COLO829 (cell line): ENCODE measurements at regions not wholly inside any gene's neighbourhood (a gene's known extent, or its start where the extent isn't known, plus 50 kb on each side); places are given as distances from the start of the nearest gene placed in this dataset.
"Not testable (repeated sequence)": the region's sequence is repeated elsewhere in the genome, so short reads cannot be mapped to it uniquely, and the experiment has no call there.

ENCODE experiments used
- DNase-seq: peaks from one replicate; pipeline ENCODE4 v3.0.0; 2012; ENCODE audit warnings: low spot score

DNA sequence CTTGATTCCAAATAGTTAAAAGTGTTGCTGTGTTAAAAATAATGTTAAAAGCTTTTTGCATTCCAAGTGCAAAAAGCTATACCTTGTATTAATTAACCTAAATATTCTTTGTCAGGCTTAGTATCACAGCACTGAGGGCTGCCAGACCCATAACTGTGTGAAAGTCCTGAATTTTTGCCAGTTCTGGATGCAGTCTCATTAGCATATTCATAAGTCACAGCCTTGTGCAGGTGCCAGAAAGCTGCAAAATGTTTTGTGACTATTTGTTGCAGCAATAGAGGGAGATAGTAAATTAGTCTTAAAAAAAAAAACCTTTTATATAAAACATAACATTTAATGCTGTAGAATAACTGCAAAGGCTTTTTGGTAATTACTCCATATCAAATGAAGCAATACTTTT lies 56.6 kb downstream of the SLITRK1 start:
- DNase-seq: no peak

DNA sequence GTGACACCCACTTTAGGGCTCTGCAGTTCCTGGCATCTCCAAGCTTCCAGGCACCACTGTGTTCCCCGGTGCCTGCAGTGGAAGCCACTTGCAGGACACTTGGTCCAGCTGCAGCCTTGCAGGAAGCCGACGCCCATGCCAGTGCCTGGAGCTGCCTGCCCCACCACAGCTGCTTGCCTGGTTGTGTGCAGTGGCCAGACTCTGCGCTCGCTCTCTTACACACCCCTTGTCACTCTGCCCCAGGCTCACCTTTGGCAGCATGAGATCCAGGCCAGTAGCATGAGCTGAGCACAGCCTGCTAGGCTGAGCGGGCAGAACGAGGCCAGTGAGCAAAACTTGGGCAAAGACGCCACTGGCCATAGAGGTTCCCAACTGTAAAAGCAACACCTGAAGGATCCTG lies 57.7 kb downstream of the SLITRK1 start:
- DNase-seq: no peak

GRCh38 chr13:83824120-83824519 lies 58.2 kb downstream of the SLITRK1 start:
- DNase-seq: no peak

DNA sequence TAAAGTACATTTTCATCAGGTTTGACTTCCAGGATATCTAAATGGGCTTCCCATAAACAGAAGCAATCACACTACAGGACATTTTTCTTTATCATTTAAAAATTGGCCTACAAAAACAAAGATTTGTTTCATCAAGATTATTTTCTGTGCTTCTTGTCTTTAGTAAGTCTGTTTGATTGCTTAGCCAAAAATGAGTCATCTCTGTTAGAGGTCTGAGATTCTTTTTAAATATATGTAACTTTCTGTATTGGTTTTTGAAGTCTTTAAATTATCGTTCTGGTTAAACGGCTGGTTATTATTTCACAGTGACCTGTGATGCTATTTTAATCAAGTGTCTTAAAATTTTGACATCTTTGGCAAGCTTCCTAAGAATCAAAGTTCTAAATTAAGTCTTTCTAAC lies 62.7 kb downstream of the SLITRK1 start:
- DNase-seq: peak; percentile 1

GRCh38 chr13:83819156-83819555 lies 63.1 kb downstream of the SLITRK1 start:
- peak; percentile 51 for DNase-seq

DNA sequence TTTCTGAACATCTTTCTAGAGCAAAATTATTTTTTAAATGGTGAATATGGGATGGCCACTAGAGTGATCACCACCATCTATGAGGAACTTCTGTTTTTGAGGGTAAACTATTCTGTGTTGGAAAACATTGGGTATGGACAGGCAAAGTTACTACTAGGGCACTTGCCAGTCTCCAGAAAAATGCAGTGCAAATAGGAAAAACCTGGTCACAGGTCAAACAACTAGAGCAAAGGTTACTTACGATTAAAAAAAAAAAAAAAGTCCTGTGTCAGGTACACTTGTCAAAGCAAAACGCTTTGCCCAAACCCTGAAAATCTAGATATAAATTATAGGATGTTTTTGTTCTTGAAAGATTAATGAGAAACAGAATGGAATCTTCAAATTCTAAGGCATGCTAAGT lies 66.2 kb downstream of the SLITRK1 start:
- DNase-seq: no peak

DNA sequence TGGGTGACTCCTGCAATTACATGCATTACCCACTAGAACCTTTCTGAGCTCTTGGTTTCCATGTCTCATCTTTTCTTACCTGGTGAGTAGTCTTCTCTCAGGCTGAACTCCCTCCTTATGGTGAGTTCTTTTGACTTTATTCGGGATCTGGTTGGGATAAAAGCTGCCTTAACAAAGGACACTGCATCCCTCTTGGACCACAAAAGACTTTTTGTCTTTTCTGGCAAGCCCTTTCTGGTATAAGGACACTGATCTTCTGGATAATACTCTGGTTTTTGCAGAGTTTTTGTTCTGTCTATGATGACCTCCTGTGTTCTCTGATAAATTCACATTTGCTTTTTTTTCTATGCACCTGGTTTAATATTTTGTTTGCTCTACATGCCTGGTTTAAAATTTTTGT lies 66.7 kb downstream of the SLITRK1 start:
- no peak for DNase-seq

- DNase-seq: peak; percentile 35
Observed at GRCh38 chr13:83810136-83810535, 72.1 kb downstream of the SLITRK1 start.

DNA sequence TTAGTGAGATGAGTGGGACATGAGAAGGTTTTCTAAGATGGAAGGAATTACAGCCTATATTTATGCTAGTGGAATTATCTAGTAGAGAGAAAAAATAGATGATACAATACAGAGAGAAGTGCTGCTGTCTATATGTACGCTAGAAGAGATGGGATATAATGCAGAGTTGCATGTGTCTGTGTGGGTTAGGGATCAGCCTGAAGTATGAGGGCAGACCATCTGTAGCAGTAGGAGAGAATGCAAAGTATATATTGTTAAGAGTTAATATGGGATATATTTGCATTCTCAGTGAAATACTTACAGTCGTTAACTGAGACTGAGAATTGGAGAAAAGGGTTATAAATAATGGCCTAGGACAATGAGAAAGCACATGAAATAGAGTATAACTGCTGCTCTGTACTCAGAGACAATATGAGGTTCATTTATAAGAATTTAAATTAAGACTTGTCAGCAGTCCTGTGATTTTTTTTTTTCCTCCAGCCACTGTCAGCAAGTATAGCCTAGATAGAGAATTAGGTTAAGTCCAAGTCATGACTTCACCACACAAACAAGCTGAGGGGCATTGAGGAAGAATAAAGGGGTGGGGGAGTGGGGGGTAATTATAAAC lies 77.8 kb downstream of the SLITRK1 start:
- DNase-seq: no peak

DNA sequence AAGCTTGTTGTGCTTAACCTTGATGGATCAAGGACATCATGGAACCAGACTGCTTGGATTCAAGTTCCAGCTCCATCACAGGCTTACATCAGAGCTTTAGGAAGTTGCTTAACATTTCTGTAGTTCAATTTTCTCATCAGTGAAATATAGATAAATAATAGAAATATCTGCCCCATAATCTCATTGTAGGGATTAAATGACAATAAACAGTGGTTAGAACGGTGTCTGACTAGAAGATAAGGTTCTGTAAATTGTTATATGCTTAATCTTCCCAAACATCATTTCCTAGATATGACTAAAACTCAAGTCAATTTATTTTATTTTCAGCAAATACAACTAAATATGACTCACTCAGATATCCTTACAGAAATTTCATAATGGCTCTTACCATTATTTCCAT lies 83.5 kb downstream of the SLITRK1 start:
- DNase-seq: no peak

- no peak for DNase-seq
Observed at GRCh38 chr13:83796364-83796763, 85.9 kb downstream of the SLITRK1 start.

GRCh38 chr13:83794583-83794982 lies 87.7 kb downstream of the SLITRK1 start:
- no peak for DNase-seq

- DNase-seq: peak; percentile 26
Observed at GRCh38 chr13:83780227-83780626, 102.0 kb downstream of the SLITRK1 start.

DNA sequence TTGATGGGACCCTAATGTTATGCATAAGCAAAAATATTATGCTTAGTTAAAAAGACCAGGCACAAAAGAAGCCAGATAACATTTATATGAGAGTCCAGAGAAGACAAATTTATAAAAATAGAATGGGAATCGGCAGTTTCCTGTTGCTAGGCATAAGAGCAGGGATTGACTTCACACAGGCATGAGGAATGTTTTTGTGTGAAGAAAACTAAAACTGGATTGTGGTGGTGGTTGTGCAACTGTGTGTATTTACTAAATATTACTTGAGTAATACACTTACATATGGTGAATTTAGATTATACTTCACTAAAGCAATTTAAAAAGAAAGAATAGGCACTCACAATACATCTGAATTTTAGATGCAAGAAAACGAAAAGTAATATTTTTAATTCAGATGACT lies 108.3 kb downstream of the SLITRK1 start:
- DNase-seq: no peak

GRCh38 chr13:83765796-83766195 lies 116.5 kb downstream of the SLITRK1 start:
- DNase-seq: peak; percentile 85

- DNase-seq: no peak
Observed at GRCh38 chr13:83761631-83762030, 120.6 kb downstream of the SLITRK1 start.

DNA sequence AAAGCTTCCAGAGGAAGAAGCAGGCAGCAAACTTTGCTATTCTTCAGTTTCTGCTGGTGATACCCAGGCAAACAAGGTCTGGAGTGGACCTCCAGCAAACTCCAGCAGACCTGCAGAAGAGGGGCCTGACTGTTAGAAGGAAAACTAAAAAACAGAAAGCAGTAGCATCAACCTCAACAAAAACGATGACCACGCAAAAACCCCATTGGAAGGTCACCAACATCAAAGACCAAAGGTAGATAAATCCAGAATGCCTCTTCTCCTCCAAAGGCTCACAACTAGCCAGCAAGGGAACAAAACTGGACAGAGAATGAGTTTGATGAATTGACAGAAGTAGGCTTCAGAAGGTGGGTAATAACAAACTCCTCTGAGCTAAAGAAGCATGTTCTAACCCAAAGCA lies 127.1 kb downstream of the SLITRK1 start:
- DNase-seq: not testable (repeated sequence)

- no peak for DNase-seq
Observed at GRCh38 chr13:83753912-83754624, 128.2 kb downstream of the SLITRK1 start.

DNA sequence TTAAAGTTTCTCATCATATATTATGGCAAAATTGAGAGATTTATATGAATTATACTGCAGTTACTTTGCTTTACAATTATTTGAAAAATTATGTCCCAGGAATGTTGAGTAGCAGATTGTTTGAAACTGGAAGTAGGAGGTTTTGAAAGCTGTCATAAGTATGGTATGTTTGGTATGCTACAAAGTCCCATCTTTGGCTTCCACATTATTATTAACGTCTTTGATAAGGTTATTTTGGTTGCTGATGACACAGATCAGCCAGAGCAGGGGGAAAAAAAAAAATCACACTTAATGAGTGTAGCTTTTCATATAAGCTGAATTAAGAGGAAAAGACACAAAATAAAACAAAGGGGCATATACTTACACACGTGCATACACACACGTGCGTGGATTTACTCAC lies 130.1 kb downstream of the SLITRK1 start:
- peak; percentile 36 for DNase-seq

GRCh38 chr13:83740622-83741021 lies 141.7 kb downstream of the SLITRK1 start:
- no peak for DNase-seq

- no peak for DNase-seq
Observed at GRCh38 chr13:83738407-83738806, 143.9 kb downstream of the SLITRK1 start.

DNA sequence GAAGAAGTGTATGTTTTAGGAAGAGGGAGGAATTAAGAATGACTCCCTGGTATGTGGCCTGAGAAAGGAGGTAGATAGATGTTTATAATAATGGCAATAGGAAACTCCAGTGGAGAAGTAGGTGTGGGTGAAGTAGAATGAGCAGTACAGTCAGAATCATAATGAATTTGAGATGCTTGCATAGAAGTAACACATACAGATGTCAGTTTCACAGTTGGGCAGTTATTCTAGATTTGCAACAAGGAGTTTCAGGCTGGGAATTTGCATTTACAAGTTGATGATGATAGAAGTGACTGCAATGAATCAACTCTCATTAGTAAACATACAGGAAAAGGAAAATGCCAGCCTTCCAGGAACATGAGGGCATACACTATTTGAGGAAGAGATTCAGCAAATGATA lies 149.0 kb downstream of the SLITRK1 start:
- no peak for DNase-seq

GRCh38 chr13:83732755-83733154 lies 149.5 kb downstream of the SLITRK1 start:
- DNase-seq: no peak

- DNase-seq: no peak
Observed at GRCh38 chr13:83731113-83731512, 151.2 kb downstream of the SLITRK1 start.
